Fibroblast of lung (primary cell): ENCODE measurements at regions not wholly inside any gene's neighbourhood (a gene's known extent, or its start where the extent isn't known, plus 50 kb on each side); places are given as distances from the start of the nearest gene placed in this dataset.

ENCODE experiments used
- CTCF ChIP-seq, 2 donors: IDR thresholded peaks in 1 of 2; conservative IDR thresholded peaks in 1 of 2; 1 replicate in 1 of 2; 2 replicates in 1 of 2; pipeline ENCODE4 v1.5.1; 2011 to 2012; ENCODE audit warnings: low read length in 2 of 2, control low read depth in 1 of 2, inconsistent platforms in 1 of 2, low read depth in 1 of 2, mild to moderate bottlenecking in 1 of 2
- EZH2 ChIP-seq: IDR thresholded peaks from 2 replicates; pipeline ENCODE4 v1.5.1; 2012; ENCODE audit warnings: low read length, control low read depth, mild to moderate bottlenecking; ENCODE audit errors: missing control alignments

GRCh38 chr20:37640600-37641561 is 52.9 kb upstream of the CTNNBL1 start:
- no peak for TF ChIP-seq CTCF (conservative IDR thresholded peaks at IDR 0.05 in 1 of 2, IDR thresholded peaks at IDR 0.05 in 1 of 2; ENCODE audit: low read depth in 1 of 2, low read length in 2 of 2)
- TF ChIP-seq EZH2 = peak; percentile 14
